ENCODE measurements at regions not wholly inside any gene's neighbourhood (a gene's known extent, or its start where the extent isn't known, plus 50 kb on each side); places are given as distances from the start of the nearest gene placed in this dataset.

DNA sequence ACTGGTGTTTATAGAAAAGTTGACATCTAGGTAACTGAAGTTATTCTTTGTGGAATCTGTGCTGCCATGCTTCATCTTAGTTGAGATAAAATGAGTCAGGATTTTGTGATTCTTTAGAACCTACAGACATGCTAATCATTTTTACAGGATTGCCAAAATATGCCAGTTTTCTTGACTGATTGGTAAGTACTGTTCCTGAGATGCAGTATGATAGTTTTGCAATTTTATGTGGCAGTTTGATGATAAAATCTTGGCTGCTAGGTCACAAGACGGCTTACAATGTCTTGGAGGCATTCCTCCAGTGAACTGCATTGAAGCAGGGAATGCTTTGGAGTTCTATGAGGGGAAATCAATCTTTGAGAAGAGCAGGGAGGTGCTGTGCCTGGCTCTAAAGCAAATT is 104.4 kb upstream of the ESX1 start:
- Histone ChIP-seq H3K4me3 (replicated peaks in 1 of 3; ENCODE audit: insufficient read depth in 1 of 3, low read depth in 2 of 3, low read length in 3 of 3) (no peak overlapping the region), H3K4me2 (ENCODE audit: low read depth, low read length) (no peak overlapping the region), H3K4me1 (ENCODE audit: insufficient read depth, low read length) (no peaks in the 10 kb centered on the region), H3K9ac (ENCODE audit: insufficient read depth, low read depth, low read length) (no peak overlapping the region), H3K36me3 (replicated peaks in 1 of 2; ENCODE audit: control insufficient read depth in 1 of 2, insufficient read depth in 2 of 2, low read length in 2 of 2) (no peaks in the 10 kb centered on the region), H4K20me1 (ENCODE audit: insufficient read depth, low read length) (no peaks in the 10 kb centered on the region), H3K27me3 (ENCODE audit: control insufficient read depth in 1 of 2, insufficient read depth in 2 of 2, low read length in 2 of 2) (no peaks in the 10 kb centered on the region), H3K9me3 (ENCODE audit: low read length) (no peaks in the 10 kb centered on the region), H3K27ac (ENCODE audit: extremely low read length, insufficient read depth, low read length) (no peak overlapping the region), H2AFZ (ENCODE audit: low read length) (no peak overlapping the region), H3K79me2 (ENCODE audit: insufficient read depth, low read length) (no peaks in the 10 kb centered on the region)
- intact Hi-C loops (cut with micrococcal nuclease; ENCODE audit: unreplicated experiment) (no loop called here), in situ Hi-C loops (cut with HindIII; ENCODE audit: extremely low pct_ligation_motif_present, low pct_unique_long_range_greater_than_20kb) (no loop called here)
- FAIRE-seq, result no peak
- no TSS peak for BruUV-seq (replicated peaks)
- DNase-seq (ENCODE audit: low spot score), result no peak
- ChIA-PET CTCF (ENCODE audit: low intra/inter-chr PET ratio, low total read pairs) (no interaction called here), POLR2A (no interaction called here)
- ATAC-seq, result no peak
- 8% methylated on average over 1 of the region's 1 CpG for WGBS (ENCODE audit: low lambda C conversion rate)
- TF ChIP-seq IKZF1 (IDR thresholded peaks at IDR 0.05) (no peak), SNAPC2 (CRISPR knock-in tag; IDR thresholded peaks at IDR 0.05) (no peak), KLF16 (CRISPR knock-in tag; IDR thresholded peaks at IDR 0.05) (no peak), ZBTB4 (CRISPR knock-in tag; IDR thresholded peaks at IDR 0.05; ENCODE audit: borderline replicate concordance) (no peak), NBN (conservative IDR thresholded peaks at IDR 0.05) (no peak), IRF1 (CRISPR knock-in tag; IDR thresholded peaks at IDR 0.05; ENCODE audit: low read depth) (no peak), ZNF784 (CRISPR knock-in tag; IDR thresholded peaks at IDR 0.05; ENCODE audit: borderline replicate concordance) (no peak), ZNF235 (CRISPR knock-in tag; IDR thresholded peaks at IDR 0.05; ENCODE audit: borderline replicate concordance) (no peak), ZBTB42 (CRISPR knock-in tag; IDR thresholded peaks at IDR 0.05) (no peak), ZNF589 (CRISPR knock-in tag; conservative IDR thresholded peaks at IDR 0.05) (no peak)
- TF ChIP-seq, protein P1, sequence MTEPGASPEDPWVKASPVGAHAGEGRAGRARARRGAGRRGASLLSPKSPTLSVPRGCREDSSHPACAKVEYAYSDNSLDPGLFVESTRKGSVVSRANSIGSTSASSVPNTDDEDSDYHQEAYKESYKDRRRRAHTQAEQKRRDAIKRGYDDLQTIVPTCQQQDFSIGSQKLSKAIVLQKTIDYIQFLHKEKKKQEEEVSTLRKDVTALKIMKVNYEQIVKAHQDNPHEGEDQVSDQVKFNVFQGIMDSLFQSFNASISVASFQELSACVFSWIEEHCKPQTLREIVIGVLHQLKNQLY (CRISPR knock-in tag; IDR thresholded peaks at IDR 0.05), result no peak
- TF ChIP-seq, protein P2, sequence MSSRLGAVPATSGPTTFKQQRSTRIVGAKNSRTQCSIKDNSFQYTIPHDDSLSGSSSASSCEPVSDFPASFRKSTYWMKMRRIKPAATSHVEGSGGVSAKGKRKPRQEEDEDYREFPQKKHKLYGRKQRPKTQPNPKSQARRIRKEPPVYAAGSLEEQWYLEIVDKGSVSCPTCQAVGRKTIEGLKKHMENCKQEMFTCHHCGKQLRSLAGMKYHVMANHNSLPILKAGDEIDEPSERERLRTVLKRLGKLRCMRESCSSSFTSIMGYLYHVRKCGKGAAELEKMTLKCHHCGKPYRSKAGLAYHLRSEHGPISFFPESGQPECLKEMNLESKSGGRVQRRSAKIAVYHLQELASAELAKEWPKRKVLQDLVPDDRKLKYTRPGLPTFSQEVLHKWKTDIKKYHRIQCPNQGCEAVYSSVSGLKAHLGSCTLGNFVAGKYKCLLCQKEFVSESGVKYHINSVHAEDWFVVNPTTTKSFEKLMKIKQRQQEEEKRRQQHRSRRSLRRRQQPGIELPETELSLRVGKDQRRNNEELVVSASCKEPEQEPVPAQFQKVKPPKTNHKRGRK (CRISPR knock-in tag; IDR thresholded peaks at IDR 0.05), result no peak
